Tibial artery (tissue), 4 donors: ENCODE measurements at regions not wholly inside any gene's neighbourhood (a gene's known extent, or its start where the extent isn't known, plus 50 kb on each side); places are given as distances from the start of the nearest gene placed in this dataset.

Experiments used
- DNase-seq, 2 donors: peaks; one replicate each; pipeline ENCODE4 v3.0.0-alpha.2; 2019
- H3K27ac ChIP-seq, 2 donors: fragments of 200-600 bp; sonication (generic) in 1 of 2; 1 replicate in 1 of 2; 2 replicates in 1 of 2; pipeline ENCODE4 v1.5.1; 2018 to 2019; ENCODE audit warnings: mild to moderate bottlenecking in 1 of 2
- H3K27me3 ChIP-seq, 2 donors: fragments of 200-600 bp; sonication (generic) in 1 of 2; one replicate each; pipeline versions ENCODE4 v1.5.1 to v1.6.0; 2016 to 2019
- H3K36me3 ChIP-seq, 3 donors: fragments of 200-600 bp; sonication (generic) in 2 of 3; one replicate each; pipeline ENCODE4 v1.5.1; 2016 to 2019; ENCODE audit warnings: mild to moderate bottlenecking in 2 of 3
- H3K4me1 ChIP-seq, 4 donors: fragments of 200-600 bp; sonication (generic) in 2 of 4; 1 replicate in 3 of 4; 2 replicates in 1 of 4; pipeline ENCODE4 v1.5.1; 2016 to 2019
- H3K4me3 ChIP-seq, 2 donors: fragments of 200-600 bp; sonication (generic) in 1 of 2; 1 replicate in 1 of 2; 2 replicates in 1 of 2; pipeline ENCODE4 v1.5.1; 2018 to 2019; ENCODE audit warnings: mild to moderate bottlenecking in 2 of 2
- H3K9me3 ChIP-seq, 3 donors: fragments of 200-600 bp; sonication (generic) in 1 of 3; one replicate each; pipeline ENCODE4 v1.5.1; 2016 to 2019
- CTCF ChIP-seq, 2 experiments: fragments of 200-600 bp in 1 of 2; fragments of 450-650 bp in 1 of 2; IDR thresholded peaks; one replicate each; pipeline ENCODE4 v1.5.1; 2017 to 2019; ENCODE audit warnings: antibody characterized with exemption in 2 of 2, mild to moderate bottlenecking in 1 of 2, moderate library complexity in 1 of 2
- intact Hi-C: fragments of 100-400 bp; cut with DNase I; formaldehyde crosslinking; loops from one replicate; pipeline ENCODE4 v1.15.0; 2023; ENCODE audit warnings: low total_unique reads

GRCh38 chr13:107680115-107680514 lies 535.2 kb downstream of the LIG4 start:
- no peak overlapping the region for H3K27ac ChIP-seq
- H3K4me3 ChIP-seq, result no peak overlapping the region
- DNase-seq, result no peak
- no peak for TF ChIP-seq CTCF (IDR thresholded peaks at IDR 0.05)
- H3K27me3 ChIP-seq, result no peaks in the 10 kb centered on the region
- H3K9me3 ChIP-seq, result no peaks in the 10 kb centered on the region
- no peaks in the 10 kb centered on the region for H3K36me3 ChIP-seq
- intact Hi-C loops, result no loop called here
- no peaks in the 10 kb centered on the region for H3K4me1 ChIP-seq

GRCh38 chr13:107678075-107678689 lies 537.2 kb downstream of the LIG4 start:
- TF ChIP-seq CTCF (IDR thresholded peaks at IDR 0.05), result no peak
- Histone ChIP-seq H3K27me3 (no peaks in the 10 kb centered on the region), H3K9me3 (no peaks in the 10 kb centered on the region), H3K36me3 (no peaks in the 10 kb centered on the region), H3K27ac (no peak overlapping the region), H3K4me3 (no peak overlapping the region), H3K4me1 (no peaks in the 10 kb centered on the region)
- DNase-seq, result no peak
- intact Hi-C loops, result no loop called here

GRCh38 chr13:107675847-107676550 lies 539.3 kb downstream of the LIG4 start:
- no peaks in the 10 kb centered on the region for H3K9me3 ChIP-seq
- no peak overlapping the region for H3K27ac ChIP-seq
- no peak for TF ChIP-seq CTCF (IDR thresholded peaks at IDR 0.05)
- H3K4me3 ChIP-seq, result no peak overlapping the region
- no peaks in the 10 kb centered on the region for H3K27me3 ChIP-seq
- no peaks in the 10 kb centered on the region for H3K4me1 ChIP-seq
- no peaks in the 10 kb centered on the region for H3K36me3 ChIP-seq
- intact Hi-C loops, result no loop called here
- DNase-seq, result no peak

GRCh38 chr13:107669391-107669993 lies 545.8 kb downstream of the LIG4 start:
- no peaks in the 10 kb centered on the region for H3K27me3 ChIP-seq
- H3K27ac ChIP-seq, result no peak overlapping the region
- no peaks in the 10 kb centered on the region for H3K9me3 ChIP-seq
- no peak overlapping the region for H3K4me3 ChIP-seq
- no peaks in the 10 kb centered on the region for H3K4me1 ChIP-seq
- H3K36me3 ChIP-seq, result no peaks in the 10 kb centered on the region
- TF ChIP-seq CTCF (IDR thresholded peaks at IDR 0.05), result no peak
- intact Hi-C loops, result no loop called here
- DNase-seq, result no peak

GRCh38 chr13:107665926-107666458 lies 549.3 kb downstream of the LIG4 start:
- intact Hi-C loops, result no loop called here
- no peaks in the 10 kb centered on the region for H3K9me3 ChIP-seq

More at GRCh38 chr13:107665926-107666458, 549.3 kb downstream of the LIG4 start:
- no peak overlapping the region for H3K4me3 ChIP-seq
- no peaks in the 10 kb centered on the region for H3K4me1 ChIP-seq
- no peak overlapping the region for H3K27ac ChIP-seq
- TF ChIP-seq CTCF (IDR thresholded peaks at IDR 0.05), result no peak
- no peak for DNase-seq
- H3K27me3 ChIP-seq, result no peaks in the 10 kb centered on the region
- H3K36me3 ChIP-seq, result no peaks in the 10 kb centered on the region
